DOHH2 (cell line): ENCODE measurements at regions not wholly inside any gene's neighbourhood (a gene's known extent, or its start where the extent isn't known, plus 50 kb on each side); places are given as distances from the start of the nearest gene placed in this dataset.

Experiments used
- CTCF ChIP-seq: fragments of 200-600 bp; sonication (generic); IDR thresholded peaks from one replicate; pipeline ENCODE4 v1.5.1; 2014; ENCODE audit warnings: antibody characterized with exemption, mild to moderate bottlenecking, low read depth, low read length; ENCODE audit not compliant: poor library complexity, severe bottlenecking
- EZH2phosphoT487 ChIP-seq: fragments of 200-600 bp; sonication (generic); IDR thresholded peaks from 2 replicates; pipeline ENCODE4 v1.6.1; 2017; ENCODE audit warnings: borderline replicate concordance, mild to moderate bottlenecking, antibody characterized with exemption, low read length, moderate library complexity, mixed read lengths

GRCh38 chr2:147520817-147521216 lies 324.0 kb upstream of the ACVR2A start:
- TF ChIP-seq CTCF (no peak), EZH2phosphoT487 (no peak)
